ENCODE measurements at regions not wholly inside any gene's neighbourhood (a gene's known extent, or its start where the extent isn't known, plus 50 kb on each side); places are given as distances from the start of the nearest gene placed in this dataset.

GRCh38 chr2:103167599-103167998 lies 405.8 kb downstream of the TMEM182 start:
- H3K14ac ChIP-seq (ENCODE audit: low read length), result no peak overlapping the region
- H3K27me3 ChIP-seq (ENCODE audit: control insufficient read depth in 3 of 3, insufficient read depth in 3 of 3, low read depth in 1 of 3, low read length in 3 of 3), result peaks cover 0 to 16% (median 0%) of the 10 kb centered on the region in 3 experiments
- H3K4ac ChIP-seq (ENCODE audit: low read length), result no peak overlapping the region
- no peak overlapping the region for H2AFZ ChIP-seq (ENCODE audit: low read length)
- H3K4me2 ChIP-seq (ENCODE audit: insufficient read depth, low read length, poor library complexity, severe bottlenecking), result no peak overlapping the region
- no peak overlapping the region for H2BK15ac ChIP-seq (ENCODE audit: low read length)
- peak overlapping the region; percentile 29 for H3K18ac ChIP-seq (ENCODE audit: low read length)
- H3K79me1 ChIP-seq (ENCODE audit: low read depth, low read length), result no peaks in the 10 kb centered on the region
- H4K8ac ChIP-seq (ENCODE audit: low read depth, low read length), result no peak overlapping the region
- peaks cover 0 to 10% of the 10 kb centered on the region in 2 donors for H3K4me1 ChIP-seq (ENCODE audit: control insufficient read depth in 2 of 2, insufficient read depth in 1 of 2, low read depth in 1 of 2, low read length in 2 of 2)
- no peaks in the 10 kb centered on the region for H3K9me3 ChIP-seq (replicated peaks in 1 of 2; ENCODE audit: control insufficient read depth in 2 of 2, insufficient read depth in 1 of 2, low read depth in 1 of 2, low read length in 2 of 2)
- H2BK12ac ChIP-seq (ENCODE audit: low read length), result no peak overlapping the region
- H2AK5ac ChIP-seq (ENCODE audit: low read depth, low read length), result no peak overlapping the region
- no peak overlapping the region for H3K4me3 ChIP-seq (ENCODE audit: low read length in 2 of 2)
- no peak overlapping the region for H3K9ac ChIP-seq (ENCODE audit: low read depth, low read length, poor library complexity)
- H4K91ac ChIP-seq (ENCODE audit: low read depth, low read length, poor library complexity), result no peak overlapping the region
- H3K36me3 ChIP-seq (replicated peaks in 1 of 2; ENCODE audit: control insufficient read depth in 2 of 2, insufficient read depth in 2 of 2, low read length in 2 of 2), result no peaks in the 10 kb centered on the region
- WGBS, 2 donors (ENCODE audit: extremely low coverage in 2 of 2, insufficient read length in 2 of 2, insufficient replicate concordance in 1 of 2), result no CpG with 5 or more reads among the region's 9 CpGs
- DNase-seq (ENCODE audit: low spot score), result no peak
- no peak overlapping the region for H2BK5ac ChIP-seq (ENCODE audit: low read length)
- no peak overlapping the region for H3K23ac ChIP-seq (ENCODE audit: low read depth, low read length, poor library complexity)
- H3K27ac ChIP-seq (replicated peaks; ENCODE audit: low read length), result no peak overlapping the region
- H2BK120ac ChIP-seq (ENCODE audit: low read depth, low read length), result no peak overlapping the region

- Histone ChIP-seq H3K27me3 (ENCODE audit: control insufficient read depth in 3 of 3, insufficient read depth in 3 of 3, low read depth in 1 of 3, low read length in 3 of 3) (peaks cover 0 to 23% (median 0%) of the 10 kb centered on the region in 3 experiments), H3K4me2 (ENCODE audit: insufficient read depth, low read length, poor library complexity, severe bottlenecking) (no peak overlapping the region), H2BK120ac (ENCODE audit: low read depth, low read length) (no peak overlapping the region), H2AK5ac (ENCODE audit: low read depth, low read length) (no peak overlapping the region), H3K9me3 (replicated peaks in 1 of 2; ENCODE audit: control insufficient read depth in 2 of 2, insufficient read depth in 1 of 2, low read depth in 1 of 2, low read length in 2 of 2) (no peaks in the 10 kb centered on the region), H2AFZ (ENCODE audit: low read length) (no peak overlapping the region), H3K9ac (ENCODE audit: low read depth, low read length, poor library complexity) (no peak overlapping the region), H4K91ac (ENCODE audit: low read depth, low read length, poor library complexity) (no peak overlapping the region), H3K4ac (ENCODE audit: low read length) (no peak overlapping the region), H2BK5ac (ENCODE audit: low read length) (no peak overlapping the region), H3K23ac (ENCODE audit: low read depth, low read length, poor library complexity) (no peak overlapping the region), H3K27ac (replicated peaks; ENCODE audit: low read length) (no peak overlapping the region), H3K18ac (ENCODE audit: low read length) (no peak overlapping the region), H3K14ac (ENCODE audit: low read length) (no peak overlapping the region), H2BK12ac (ENCODE audit: low read length) (no peak overlapping the region), H3K36me3 (replicated peaks in 1 of 2; ENCODE audit: control insufficient read depth in 2 of 2, insufficient read depth in 2 of 2, low read length in 2 of 2) (no peaks in the 10 kb centered on the region), H4K8ac (ENCODE audit: low read depth, low read length) (no peak overlapping the region), H2BK15ac (ENCODE audit: low read length) (no peak overlapping the region), H3K4me1 (ENCODE audit: control insufficient read depth in 2 of 2, insufficient read depth in 1 of 2, low read depth in 1 of 2, low read length in 2 of 2) (peaks cover 0 to 10% of the 10 kb centered on the region in 2 donors), H3K79me1 (ENCODE audit: low read depth, low read length) (no peaks in the 10 kb centered on the region), H3K4me3 (ENCODE audit: low read length in 2 of 2) (no peak overlapping the region)
- no peak for DNase-seq (ENCODE audit: low spot score)
Observed at GRCh38 chr2:103169861-103170260, 408.0 kb downstream of the TMEM182 start.

DNA sequence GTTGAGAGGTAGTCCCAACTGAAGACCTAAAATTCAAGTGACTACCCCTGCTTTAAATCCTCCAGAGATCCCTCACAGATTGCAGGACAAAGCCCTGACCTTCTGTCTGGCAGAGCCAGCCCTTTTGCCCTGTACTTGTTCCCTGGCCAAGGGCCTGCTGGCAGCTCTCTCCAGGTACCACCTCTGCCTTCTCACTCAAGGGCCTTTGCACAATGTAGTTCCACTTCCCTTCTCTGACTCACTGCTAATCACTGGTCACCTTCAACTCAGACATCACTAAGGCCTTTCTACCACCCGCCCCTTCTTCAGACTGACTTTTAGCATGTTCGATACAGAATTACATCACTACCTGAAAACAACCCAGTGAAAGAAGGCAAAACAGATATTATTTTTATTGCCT lies 411.0 kb downstream of the TMEM182 start:
- DNase-seq (ENCODE audit: low spot score), result no peak
- Histone ChIP-seq H4K8ac (ENCODE audit: low read depth, low read length) (no peak overlapping the region), H3K14ac (ENCODE audit: low read length) (no peak overlapping the region), H2BK12ac (ENCODE audit: low read length) (no peak overlapping the region), H2BK120ac (ENCODE audit: low read depth, low read length) (no peak overlapping the region), H3K27ac (replicated peaks; ENCODE audit: low read length) (no peak overlapping the region), H2BK5ac (ENCODE audit: low read length) (no peak overlapping the region), H3K4ac (ENCODE audit: low read length) (no peak overlapping the region), H3K4me1 (ENCODE audit: control insufficient read depth in 2 of 2, insufficient read depth in 1 of 2, low read depth in 1 of 2, low read length in 2 of 2) (peaks cover 0 to 12% of the 10 kb centered on the region in 2 donors), H2BK15ac (ENCODE audit: low read length) (no peak overlapping the region), H2AK5ac (ENCODE audit: low read depth, low read length) (no peak overlapping the region), H4K91ac (ENCODE audit: low read depth, low read length, poor library complexity) (no peak overlapping the region), H3K18ac (ENCODE audit: low read length) (no peak overlapping the region), H3K36me3 (replicated peaks in 1 of 2; ENCODE audit: control insufficient read depth in 2 of 2, insufficient read depth in 2 of 2, low read length in 2 of 2) (no peaks in the 10 kb centered on the region), H3K9ac (ENCODE audit: low read depth, low read length, poor library complexity) (no peak overlapping the region), H3K4me3 (ENCODE audit: low read length in 2 of 2) (no peak overlapping the region), H2AFZ (ENCODE audit: low read length) (no peak overlapping the region), H3K4me2 (ENCODE audit: insufficient read depth, low read length, poor library complexity, severe bottlenecking) (no peak overlapping the region), H3K27me3 (ENCODE audit: control insufficient read depth in 3 of 3, insufficient read depth in 3 of 3, low read depth in 1 of 3, low read length in 3 of 3) (peaks cover 0 to 25% (median 0%) of the 10 kb centered on the region in 3 experiments), H3K79me1 (ENCODE audit: low read depth, low read length) (no peaks in the 10 kb centered on the region), H3K23ac (ENCODE audit: low read depth, low read length, poor library complexity) (no peak overlapping the region), H3K9me3 (replicated peaks in 1 of 2; ENCODE audit: control insufficient read depth in 2 of 2, insufficient read depth in 1 of 2, low read depth in 1 of 2, low read length in 2 of 2) (peaks cover 0 to 2% of the 10 kb centered on the region in 2 donors)
- no CpG with 5 or more reads among the region's 2 CpGs for WGBS, 2 donors (ENCODE audit: extremely low coverage in 2 of 2, insufficient read length in 2 of 2, insufficient replicate concordance in 1 of 2)

DNA sequence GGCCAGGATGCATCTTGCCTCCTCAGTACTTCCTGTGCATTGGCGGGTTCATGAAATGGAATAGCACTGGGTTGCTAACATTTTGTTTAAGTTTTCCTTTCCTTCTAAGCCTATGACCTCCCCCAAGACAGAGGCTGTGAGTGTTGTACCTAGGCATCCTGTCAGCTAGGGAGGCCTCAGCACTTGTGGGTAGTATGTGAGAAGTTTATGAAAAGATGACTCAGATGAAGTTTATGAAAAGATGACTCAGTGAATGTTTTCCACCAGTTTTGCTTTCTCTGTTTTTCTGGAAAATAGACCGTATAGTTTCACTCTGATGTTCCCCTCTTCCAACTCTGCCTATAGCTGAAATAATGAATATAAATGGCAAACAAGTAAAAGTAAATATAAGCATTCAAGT lies 412.9 kb downstream of the TMEM182 start:
- Histone ChIP-seq H4K8ac (ENCODE audit: low read depth, low read length) (no peak overlapping the region), H3K4ac (ENCODE audit: low read length) (no peak overlapping the region), H3K23ac (ENCODE audit: low read depth, low read length, poor library complexity) (no peak overlapping the region), H3K4me2 (ENCODE audit: insufficient read depth, low read length, poor library complexity, severe bottlenecking) (no peak overlapping the region), H3K18ac (ENCODE audit: low read length) (no peak overlapping the region), H3K4me1 (ENCODE audit: control insufficient read depth in 2 of 2, insufficient read depth in 1 of 2, low read depth in 1 of 2, low read length in 2 of 2) (peaks cover 0 to 10% of the 10 kb centered on the region in 2 donors), H3K9me3 (replicated peaks in 1 of 2; ENCODE audit: control insufficient read depth in 2 of 2, insufficient read depth in 1 of 2, low read depth in 1 of 2, low read length in 2 of 2) (peaks cover 0 to 2% of the 10 kb centered on the region in 2 donors), H3K27ac (replicated peaks; ENCODE audit: low read length) (no peak overlapping the region), H3K27me3 (ENCODE audit: control insufficient read depth in 3 of 3, insufficient read depth in 3 of 3, low read depth in 1 of 3, low read length in 3 of 3) (peaks cover 0 to 23% (median 0%) of the 10 kb centered on the region in 3 experiments), H3K4me3 (ENCODE audit: low read length in 2 of 2) (no peak overlapping the region), H2BK120ac (ENCODE audit: low read depth, low read length) (no peak overlapping the region), H3K36me3 (replicated peaks in 1 of 2; ENCODE audit: control insufficient read depth in 2 of 2, insufficient read depth in 2 of 2, low read length in 2 of 2) (no peaks in the 10 kb centered on the region), H2AFZ (ENCODE audit: low read length) (no peak overlapping the region), H2AK5ac (ENCODE audit: low read depth, low read length) (no peak overlapping the region), H2BK15ac (ENCODE audit: low read length) (no peak overlapping the region), H3K79me1 (ENCODE audit: low read depth, low read length) (no peaks in the 10 kb centered on the region), H2BK12ac (ENCODE audit: low read length) (no peak overlapping the region), H3K9ac (ENCODE audit: low read depth, low read length, poor library complexity) (no peak overlapping the region), H4K91ac (ENCODE audit: low read depth, low read length, poor library complexity) (no peak overlapping the region), H2BK5ac (ENCODE audit: low read length) (no peak overlapping the region), H3K14ac (ENCODE audit: low read length) (no peak overlapping the region)
- no peak for DNase-seq (ENCODE audit: low spot score)
- no CpG with 5 or more reads among the region's 2 CpGs for WGBS, 2 donors (ENCODE audit: extremely low coverage in 2 of 2, insufficient read length in 2 of 2, insufficient replicate concordance in 1 of 2)

Measured in neuronal stem cell (in vitro differentiated cells).